ENCODE measurements at regions not wholly inside any gene's neighbourhood (a gene's known extent, or its start where the extent isn't known, plus 50 kb on each side); places are given as distances from the start of the nearest gene placed in this dataset.

DNA sequence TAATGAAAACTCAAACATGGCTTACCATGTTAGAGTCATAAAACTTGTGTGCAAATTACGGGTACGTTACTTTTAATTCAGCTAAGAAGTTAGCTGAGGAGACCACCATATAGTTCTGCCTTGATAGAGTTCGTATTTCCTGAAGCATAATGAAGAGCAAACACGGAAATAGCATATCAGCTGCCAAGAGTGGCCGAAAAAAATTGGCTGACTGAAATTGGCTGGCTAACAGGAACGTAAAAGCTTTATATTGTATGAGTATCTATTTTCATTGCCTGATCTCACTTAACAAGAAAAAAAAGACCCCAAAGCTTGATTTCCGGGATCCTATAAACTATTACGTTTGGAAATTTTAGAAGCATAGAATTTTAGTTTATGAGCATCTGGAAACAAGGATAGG, 1222.9 kb downstream of the ZPLD1 start:
- H2AFZ ChIP-seq (ENCODE audit: low read depth, low read length) = no peak overlapping the region
- no peak overlapping the region for H3K27ac ChIP-seq (ENCODE audit: low read length)
- no peak for ATAC-seq (ENCODE audit: insufficient read depth, low read depth)
- no peaks in the 10 kb centered on the region for H3K79me2 ChIP-seq (ENCODE audit: insufficient read depth, low read length)
- no peak overlapping the region for H3K9ac ChIP-seq (ENCODE audit: low read depth, low read length)
- H3K4me2 ChIP-seq (ENCODE audit: insufficient read depth, low read length) = no peak overlapping the region
- H4K20me1 ChIP-seq (ENCODE audit: insufficient read depth, low read length) = no peaks in the 10 kb centered on the region
- TF ChIP-seq, protein P1, sequence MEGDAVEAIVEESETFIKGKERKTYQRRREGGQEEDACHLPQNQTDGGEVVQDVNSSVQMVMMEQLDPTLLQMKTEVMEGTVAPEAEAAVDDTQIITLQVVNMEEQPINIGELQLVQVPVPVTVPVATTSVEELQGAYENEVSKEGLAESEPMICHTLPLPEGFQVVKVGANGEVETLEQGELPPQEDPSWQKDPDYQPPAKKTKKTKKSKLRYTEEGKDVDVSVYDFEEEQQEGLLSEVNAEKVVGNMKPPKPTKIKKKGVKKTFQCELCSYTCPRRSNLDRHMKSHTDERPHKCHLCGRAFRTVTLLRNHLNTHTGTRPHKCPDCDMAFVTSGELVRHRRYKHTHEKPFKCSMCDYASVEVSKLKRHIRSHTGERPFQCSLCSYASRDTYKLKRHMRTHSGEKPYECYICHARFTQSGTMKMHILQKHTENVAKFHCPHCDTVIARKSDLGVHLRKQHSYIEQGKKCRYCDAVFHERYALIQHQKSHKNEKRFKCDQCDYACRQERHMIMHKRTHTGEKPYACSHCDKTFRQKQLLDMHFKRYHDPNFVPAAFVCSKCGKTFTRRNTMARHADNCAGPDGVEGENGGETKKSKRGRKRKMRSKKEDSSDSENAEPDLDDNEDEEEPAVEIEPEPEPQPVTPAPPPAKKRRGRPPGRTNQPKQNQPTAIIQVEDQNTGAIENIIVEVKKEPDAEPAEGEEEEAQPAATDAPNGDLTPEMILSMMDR (IDR thresholded peaks at IDR 0.05; ENCODE audit: borderline replicate concordance, extremely low read depth, low read length, poor library complexity, severe bottlenecking) = no peak
- TF ChIP-seq EZH2 (IDR thresholded peaks at IDR 0.05; ENCODE audit: borderline replicate concordance, low read depth, low read length, severe bottlenecking) = no peak
- H3K4me3 ChIP-seq (ENCODE audit: low read depth in 1 of 2, low read length in 2 of 2) = no peak overlapping the region
- DNase-seq = no peak
- no peaks in the 10 kb centered on the region for H3K36me3 ChIP-seq (ENCODE audit: insufficient read depth, low read length)
- H3K27me3 ChIP-seq (ENCODE audit: insufficient read depth, low read length, poor library complexity) = no peaks in the 10 kb centered on the region
- no peaks in the 10 kb centered on the region for H3K9me3 ChIP-seq (ENCODE audit: insufficient read depth, low read length, severe bottlenecking)
- no peaks in the 10 kb centered on the region for H3K4me1 ChIP-seq (ENCODE audit: insufficient read depth, low read length)

DNA sequence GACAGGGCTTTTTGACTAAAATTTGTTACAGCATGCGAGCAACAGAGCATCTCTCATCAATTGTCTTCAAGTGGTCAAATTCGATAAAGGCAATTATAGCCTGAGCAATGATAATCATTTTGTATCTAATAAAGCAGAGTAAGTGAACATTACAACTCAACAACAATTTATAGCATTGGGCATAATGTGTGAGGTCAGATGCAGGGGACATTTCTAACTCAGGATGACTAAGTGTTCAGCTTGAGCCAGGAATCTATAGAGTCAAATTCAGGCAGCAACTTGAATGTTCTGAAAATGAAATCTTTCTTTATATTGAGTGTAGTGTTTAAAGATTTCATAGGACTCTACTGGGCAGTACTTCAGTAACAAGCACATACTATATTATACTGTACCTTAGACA, 1226.0 kb downstream of the ZPLD1 start:
- H2AFZ ChIP-seq (ENCODE audit: low read depth, low read length) = no peak overlapping the region
- H3K4me1 ChIP-seq (ENCODE audit: insufficient read depth, low read length) = no peaks in the 10 kb centered on the region
- ATAC-seq (ENCODE audit: insufficient read depth, low read depth) = no peak
- no peak for DNase-seq
- no peaks in the 10 kb centered on the region for H3K27me3 ChIP-seq (ENCODE audit: insufficient read depth, low read length, poor library complexity)
- H3K36me3 ChIP-seq (ENCODE audit: insufficient read depth, low read length) = no peaks in the 10 kb centered on the region
- H3K4me2 ChIP-seq (ENCODE audit: insufficient read depth, low read length) = no peak overlapping the region
- H3K79me2 ChIP-seq (ENCODE audit: insufficient read depth, low read length) = no peaks in the 10 kb centered on the region
- H3K27ac ChIP-seq (ENCODE audit: low read length) = no peak overlapping the region
- TF ChIP-seq, protein P1 (IDR thresholded peaks at IDR 0.05; ENCODE audit: borderline replicate concordance, extremely low read depth, low read length, poor library complexity, severe bottlenecking) = no peak
- no peak for TF ChIP-seq EZH2 (IDR thresholded peaks at IDR 0.05; ENCODE audit: borderline replicate concordance, low read depth, low read length, severe bottlenecking)
- no peaks in the 10 kb centered on the region for H4K20me1 ChIP-seq (ENCODE audit: insufficient read depth, low read length)
- H3K9me3 ChIP-seq (ENCODE audit: insufficient read depth, low read length, severe bottlenecking) = no peaks in the 10 kb centered on the region
- no peak overlapping the region for H3K9ac ChIP-seq (ENCODE audit: low read depth, low read length)
- H3K4me3 ChIP-seq (ENCODE audit: low read depth in 1 of 2, low read length in 2 of 2) = no peak overlapping the region

DNA sequence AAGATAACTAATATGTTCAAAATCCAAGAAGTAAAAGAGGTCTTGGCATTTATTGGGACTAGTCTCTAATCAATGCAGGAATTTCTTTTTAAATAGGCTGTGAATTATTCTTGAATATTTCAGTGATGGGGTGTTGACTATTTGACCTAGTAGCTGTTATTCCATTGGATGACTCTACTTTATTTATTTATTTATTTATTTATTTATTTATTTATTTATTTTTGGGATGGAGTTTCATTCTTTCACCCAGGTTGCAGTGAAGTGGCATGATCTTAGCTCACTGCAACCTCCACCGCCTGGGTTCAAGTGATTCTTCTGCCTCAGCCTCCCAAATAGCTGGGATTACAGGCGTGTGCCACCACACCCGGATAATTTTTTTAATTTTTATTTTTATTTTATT, 1227.8 kb downstream of the ZPLD1 start:
- no peaks in the 10 kb centered on the region for H3K36me3 ChIP-seq (ENCODE audit: insufficient read depth, low read length)

More for the DNA sequence above, 1227.8 kb downstream of the ZPLD1 start:
- TF ChIP-seq EZH2 (IDR thresholded peaks at IDR 0.05; ENCODE audit: borderline replicate concordance, low read depth, low read length, severe bottlenecking) = no peak
- TF ChIP-seq, protein P1 (IDR thresholded peaks at IDR 0.05; ENCODE audit: borderline replicate concordance, extremely low read depth, low read length, poor library complexity, severe bottlenecking) = no peak
- no peak for ATAC-seq (ENCODE audit: insufficient read depth, low read depth)
- Histone ChIP-seq H3K79me2 (ENCODE audit: insufficient read depth, low read length) (no peaks in the 10 kb centered on the region), H3K9me3 (ENCODE audit: insufficient read depth, low read length, severe bottlenecking) (no peaks in the 10 kb centered on the region), H4K20me1 (ENCODE audit: insufficient read depth, low read length) (no peaks in the 10 kb centered on the region), H3K4me3 (ENCODE audit: low read depth in 1 of 2, low read length in 2 of 2) (no peak overlapping the region), H2AFZ (ENCODE audit: low read depth, low read length) (no peak overlapping the region), H3K27me3 (ENCODE audit: insufficient read depth, low read length, poor library complexity) (no peaks in the 10 kb centered on the region), H3K4me1 (ENCODE audit: insufficient read depth, low read length) (no peaks in the 10 kb centered on the region), H3K4me2 (ENCODE audit: insufficient read depth, low read length) (no peak overlapping the region), H3K27ac (ENCODE audit: low read length) (no peak overlapping the region), H3K9ac (ENCODE audit: low read depth, low read length) (no peak overlapping the region)
- DNase-seq = no peak
